Caco-2 (cell line): ENCODE measurements at regions not wholly inside any gene's neighbourhood (a gene's known extent, or its start where the extent isn't known, plus 50 kb on each side); places are given as distances from the start of the nearest gene placed in this dataset.

ENCODE experiments used
- BruUV-seq: library from RNA; stranded (reverse); fragments of 400-500 nt; replicated peaks from 2 replicates; lab custom pipeline; 2021; lab: Mats Ljungman, UMichigan
- CTCF ChIA-PET: fragments of 300-600 bp; sonication (Branson Sonifier 250); formaldehyde crosslinking; loops from one replicate; lab custom pipeline; 2022; ENCODE audit warnings: antibody characterized with exemption; lab: Charles Lee
- POLR2A ChIA-PET: fragments of 300-600 bp; sonication (Branson Sonifier 250); formaldehyde crosslinking; loops from one replicate; lab custom pipeline; 2022; ENCODE audit warnings: antibody characterized with exemption; lab: Charles Lee
- DNase-seq, 2 experiments: peaks; one replicate each; pipeline versions ENCODE4 v3.0.0 to v3.0.0-alpha.2; 2020 to 2022
- H3K27me3 ChIP-seq: replicated peaks from 2 replicates; pipeline ENCODE4 v1.6.0; 2011; ENCODE audit warnings: low read length; ENCODE audit not compliant: control insufficient read depth, insufficient read depth
- H3K36me3 ChIP-seq: 2 replicates; pipeline ENCODE4 v1.5.1; 2011; ENCODE audit warnings: low read length; ENCODE audit not compliant: control insufficient read depth, insufficient read depth
- H3K4me1 ChIP-seq: fragments of 250-450 bp; sonication (Bioruptor Pico); 2 replicates; pipeline ENCODE4 v1.5.1; 2020; ENCODE audit warnings: mild to moderate bottlenecking
- H3K4me3 ChIP-seq: 2 replicates; pipeline ENCODE4 v1.5.1; 2011; ENCODE audit warnings: low read depth, mild to moderate bottlenecking, control low read depth, low read length
- H3K9me3 ChIP-seq: fragments of 250-450 bp; sonication (Bioruptor Pico); 2 replicates; pipeline ENCODE4 v1.5.1; 2020; ENCODE audit warnings: mild to moderate bottlenecking, moderate library complexity
- H3K27ac Mint-ChIP-seq: one replicate; pipeline ENCODE4 v1.8.0; 2022; ENCODE audit warnings: mixed read lengths; ENCODE audit not compliant: unreplicated experiment
- H3K27me3 Mint-ChIP-seq: one replicate; pipeline ENCODE4 v1.8.0; 2022; ENCODE audit warnings: mixed read lengths; ENCODE audit not compliant: insufficient read depth, unreplicated experiment
- H3K36me3 Mint-ChIP-seq: one replicate; pipeline ENCODE4 v1.8.0; 2022; ENCODE audit warnings: mild to moderate bottlenecking, mixed read lengths; ENCODE audit not compliant: insufficient read depth, unreplicated experiment
- H3K4me1 Mint-ChIP-seq: one replicate; pipeline ENCODE4 v1.8.0; 2022; ENCODE audit warnings: low read depth, mixed read lengths; ENCODE audit not compliant: unreplicated experiment
- H3K4me3 Mint-ChIP-seq: one replicate; pipeline ENCODE4 v1.8.0; 2022; ENCODE audit warnings: mild to moderate bottlenecking, moderate library complexity, mixed read lengths; ENCODE audit not compliant: unreplicated experiment
- H3K9me3 Mint-ChIP-seq: one replicate; pipeline ENCODE4 v1.8.0; 2022; ENCODE audit warnings: mixed read lengths; ENCODE audit not compliant: unreplicated experiment
- intact Hi-C: fragments of 100-400 bp; cut with micrococcal nuclease; formaldehyde crosslinking; loops from one replicate; pipeline ENCODE4 v1.10.0; 2022; ENCODE audit not compliant: unreplicated experiment
- TF ChIP-seq, protein P1 (sequence below), 2 experiments: fragments of 200-600 bp in 1 of 2; IDR thresholded peaks; 1 replicate in 1 of 2; 2 replicates in 1 of 2; pipeline versions ENCODE4 v1.5.1 to v1.8.0; 2011 to 2022; ENCODE audit warnings: antibody characterized with exemption in 1 of 2, control low read depth in 1 of 2, inconsistent platforms in 1 of 2, low read depth in 1 of 2, low read length in 1 of 2, mild to moderate bottlenecking in 1 of 2, moderate library complexity in 1 of 2; ENCODE audit not compliant: insufficient read depth in 1 of 2, severe bottlenecking in 1 of 2, unreplicated experiment in 1 of 2

GRCh38 chr12:72203764-72204335 lies 68.3 kb upstream of the TRHDE start:
- DNase-seq: no peak
- BruUV-seq: no TSS peak
- CTCF ChIA-PET: no interaction called here

GRCh38 chr12:72207079-72207478 lies 65.1 kb upstream of the TRHDE start:
- Mint-ChIP-seq H3K36me3 (no peaks in the 10 kb centered on the region), H3K27me3 (peaks cover 3% of the 10 kb centered on the region), H3K27ac (no peak overlapping the region), H3K9me3 (no peaks in the 10 kb centered on the region), H3K4me1 (no peaks in the 10 kb centered on the region), H3K4me3 (no peak overlapping the region)
- Histone ChIP-seq H3K9me3 (no peaks in the 10 kb centered on the region), H3K4me3 (no peak overlapping the region), H3K36me3 (no peaks in the 10 kb centered on the region), H3K4me1 (no peaks in the 10 kb centered on the region), H3K27me3 (no peaks in the 10 kb centered on the region)
- ChIA-PET CTCF (no interaction called here), POLR2A (no interaction called here)
- TF ChIP-seq, protein P1, sequence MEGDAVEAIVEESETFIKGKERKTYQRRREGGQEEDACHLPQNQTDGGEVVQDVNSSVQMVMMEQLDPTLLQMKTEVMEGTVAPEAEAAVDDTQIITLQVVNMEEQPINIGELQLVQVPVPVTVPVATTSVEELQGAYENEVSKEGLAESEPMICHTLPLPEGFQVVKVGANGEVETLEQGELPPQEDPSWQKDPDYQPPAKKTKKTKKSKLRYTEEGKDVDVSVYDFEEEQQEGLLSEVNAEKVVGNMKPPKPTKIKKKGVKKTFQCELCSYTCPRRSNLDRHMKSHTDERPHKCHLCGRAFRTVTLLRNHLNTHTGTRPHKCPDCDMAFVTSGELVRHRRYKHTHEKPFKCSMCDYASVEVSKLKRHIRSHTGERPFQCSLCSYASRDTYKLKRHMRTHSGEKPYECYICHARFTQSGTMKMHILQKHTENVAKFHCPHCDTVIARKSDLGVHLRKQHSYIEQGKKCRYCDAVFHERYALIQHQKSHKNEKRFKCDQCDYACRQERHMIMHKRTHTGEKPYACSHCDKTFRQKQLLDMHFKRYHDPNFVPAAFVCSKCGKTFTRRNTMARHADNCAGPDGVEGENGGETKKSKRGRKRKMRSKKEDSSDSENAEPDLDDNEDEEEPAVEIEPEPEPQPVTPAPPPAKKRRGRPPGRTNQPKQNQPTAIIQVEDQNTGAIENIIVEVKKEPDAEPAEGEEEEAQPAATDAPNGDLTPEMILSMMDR (IDR thresholded peaks at IDR 0.05; ENCODE audit: insufficient read depth in 1 of 2, low read depth in 1 of 2, low read length in 1 of 2, severe bottlenecking in 1 of 2, unreplicated experiment in 1 of 2): no peak
- intact Hi-C loops: no loop called here
- no peak for DNase-seq
- BruUV-seq: no TSS peak

More at GRCh38 chr12:72203764-72204335, 68.3 kb upstream of the TRHDE start:
- POLR2A ChIA-PET: no interaction called here
- H3K4me3 Mint-ChIP-seq: no peak overlapping the region
- H3K27ac Mint-ChIP-seq: no peak overlapping the region
- Histone ChIP-seq H3K9me3 (no peaks in the 10 kb centered on the region), H3K4me3 (no peak overlapping the region), H3K27me3 (no peaks in the 10 kb centered on the region), H3K4me1 (no peaks in the 10 kb centered on the region), H3K36me3 (no peaks in the 10 kb centered on the region)
- H3K27me3 Mint-ChIP-seq: peaks cover 3% of the 10 kb centered on the region
- TF ChIP-seq, protein P1 (IDR thresholded peaks at IDR 0.05; ENCODE audit: insufficient read depth in 1 of 2, low read depth in 1 of 2, low read length in 1 of 2, severe bottlenecking in 1 of 2, unreplicated experiment in 1 of 2): no peak
- intact Hi-C loops: no loop called here
- no peaks in the 10 kb centered on the region for H3K9me3 Mint-ChIP-seq
- H3K36me3 Mint-ChIP-seq: no peaks in the 10 kb centered on the region
- no peaks in the 10 kb centered on the region for H3K4me1 Mint-ChIP-seq

GRCh38 chr12:72207486-72208409 lies 64.4 kb upstream of the TRHDE start:
- TF ChIP-seq, protein P1 (IDR thresholded peaks at IDR 0.05; ENCODE audit: insufficient read depth in 1 of 2, low read depth in 1 of 2, low read length in 1 of 2, severe bottlenecking in 1 of 2, unreplicated experiment in 1 of 2): no peak

More at GRCh38 chr12:72207486-72208409, 64.4 kb upstream of the TRHDE start:
- no peaks in the 10 kb centered on the region for H3K4me1 ChIP-seq
- H3K36me3 ChIP-seq: no peaks in the 10 kb centered on the region
- H3K4me1 Mint-ChIP-seq: no peaks in the 10 kb centered on the region
- H3K9me3 Mint-ChIP-seq: no peaks in the 10 kb centered on the region
- BruUV-seq: no TSS peak
- H3K36me3 Mint-ChIP-seq: no peaks in the 10 kb centered on the region
- peaks cover 3% of the 10 kb centered on the region for H3K27me3 Mint-ChIP-seq
- ChIA-PET CTCF (no interaction called here), POLR2A (no interaction called here)
- no peak overlapping the region for H3K4me3 Mint-ChIP-seq
- H3K27ac Mint-ChIP-seq: no peak overlapping the region
- no peaks in the 10 kb centered on the region for H3K9me3 ChIP-seq
- no peak for DNase-seq
- H3K27me3 ChIP-seq: no peaks in the 10 kb centered on the region
- no peak overlapping the region for H3K4me3 ChIP-seq
- intact Hi-C loops: no loop called here
